ENCODE measurements at regions not wholly inside any gene's neighbourhood (a gene's known extent, or its start where the extent isn't known, plus 50 kb on each side); places are given as distances from the start of the nearest gene placed in this dataset.
A peak's percentile ranks its signal among the peaks of the same experiment; 100 is the strongest.

DNA sequence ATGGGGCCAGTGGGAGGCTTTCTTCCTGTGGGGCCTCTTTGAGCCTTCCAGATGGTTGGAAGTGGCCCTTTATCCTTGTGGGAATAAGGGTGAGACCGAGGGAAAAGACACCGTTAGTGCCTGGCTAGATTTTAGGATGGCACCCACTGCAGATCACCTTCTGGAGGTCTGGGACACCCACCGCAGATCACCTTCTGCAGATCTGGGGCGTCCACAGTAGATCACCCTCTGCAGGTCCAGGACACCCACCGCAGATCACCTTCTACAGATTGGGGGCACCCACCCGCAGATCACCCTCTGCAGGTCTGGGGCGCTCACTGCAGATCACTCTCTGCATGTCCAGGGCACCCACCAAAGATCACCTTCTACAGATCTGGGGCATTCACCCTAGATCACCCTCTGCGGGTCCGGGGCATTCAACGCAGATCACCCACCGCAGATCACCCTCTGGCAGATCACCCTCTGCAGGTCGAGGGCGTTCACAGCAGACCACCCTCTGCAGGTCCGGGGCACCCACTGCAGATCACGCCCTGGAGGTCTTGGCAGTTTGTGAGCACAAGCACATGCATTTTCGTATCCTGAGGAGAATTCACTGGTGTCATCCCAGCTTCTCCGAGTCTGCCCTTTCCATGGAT is 153.4 kb upstream of the TSHZ3 start:
- TF ChIP-seq RAD21 (IDR thresholded peaks at IDR 0.05 in 1 of 2, conservative IDR thresholded peaks at IDR 0.05 in 1 of 2; ENCODE audit: low read depth in 2 of 2, low read length in 2 of 2) (no peak), EZH2 (IDR thresholded peaks at IDR 0.05; ENCODE audit: low read depth, low read length, severe bottlenecking) (no peak), SIX5 (IDR thresholded peaks at IDR 0.05; ENCODE audit: low read depth, low read length) (no peak), KDM4A (IDR thresholded peaks at IDR 0.05; ENCODE audit: low read depth, low read length, severe bottlenecking) (no peak), POLR2A (IDR thresholded peaks at IDR 0.05; ENCODE audit: control extremely low read depth in 1 of 2, low read depth in 2 of 2, low read length in 2 of 2) (no peak)
- TF ChIP-seq, protein P1, sequence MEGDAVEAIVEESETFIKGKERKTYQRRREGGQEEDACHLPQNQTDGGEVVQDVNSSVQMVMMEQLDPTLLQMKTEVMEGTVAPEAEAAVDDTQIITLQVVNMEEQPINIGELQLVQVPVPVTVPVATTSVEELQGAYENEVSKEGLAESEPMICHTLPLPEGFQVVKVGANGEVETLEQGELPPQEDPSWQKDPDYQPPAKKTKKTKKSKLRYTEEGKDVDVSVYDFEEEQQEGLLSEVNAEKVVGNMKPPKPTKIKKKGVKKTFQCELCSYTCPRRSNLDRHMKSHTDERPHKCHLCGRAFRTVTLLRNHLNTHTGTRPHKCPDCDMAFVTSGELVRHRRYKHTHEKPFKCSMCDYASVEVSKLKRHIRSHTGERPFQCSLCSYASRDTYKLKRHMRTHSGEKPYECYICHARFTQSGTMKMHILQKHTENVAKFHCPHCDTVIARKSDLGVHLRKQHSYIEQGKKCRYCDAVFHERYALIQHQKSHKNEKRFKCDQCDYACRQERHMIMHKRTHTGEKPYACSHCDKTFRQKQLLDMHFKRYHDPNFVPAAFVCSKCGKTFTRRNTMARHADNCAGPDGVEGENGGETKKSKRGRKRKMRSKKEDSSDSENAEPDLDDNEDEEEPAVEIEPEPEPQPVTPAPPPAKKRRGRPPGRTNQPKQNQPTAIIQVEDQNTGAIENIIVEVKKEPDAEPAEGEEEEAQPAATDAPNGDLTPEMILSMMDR (IDR thresholded peaks at IDR 0.05; ENCODE audit: control extremely low read depth in 1 of 3, insufficient read depth in 1 of 3, low read depth in 1 of 3, low read length in 3 of 3): peak in 1 of 3 experiments; percentile 1; a peak in 1 of 4 replicates
- no peak overlapping the region for H3K14ac ChIP-seq (ENCODE audit: insufficient read length)
- no peak overlapping the region for H3K9ac ChIP-seq (replicated peaks in 1 of 4; ENCODE audit: extremely low read depth in 1 of 4, low read depth in 3 of 4, low read length in 3 of 4)
- H4K20me1 ChIP-seq (replicated peaks in 1 of 2; ENCODE audit: control insufficient read depth in 1 of 2, insufficient read depth in 2 of 2, low read length in 2 of 2): no peaks in the 10 kb centered on the region
- no peak overlapping the region for H3K56ac ChIP-seq (replicated peaks; ENCODE audit: insufficient read length, low read depth, low read length)
- no peak overlapping the region for H4K8ac ChIP-seq (ENCODE audit: extremely low read depth, insufficient read depth, low read length)
- H3K27ac ChIP-seq (ENCODE audit: low read depth, low read length): no peak overlapping the region
- no peak overlapping the region for H3K18ac ChIP-seq (ENCODE audit: extremely low read depth, low read length)
- H2BK120ac ChIP-seq (replicated peaks; ENCODE audit: low read depth, low read length): no peak overlapping the region
- WGBS, 2 experiments (ENCODE audit: extremely low coverage in 1 of 2, insufficient coverage in 1 of 2, insufficient read length in 1 of 2, insufficient replicate concordance in 2 of 2, low coverage in 1 of 2, low lambda C conversion rate in 2 of 2, missing lambda C conversion rate in 1 of 2): 91% methylated on average over 17 of the region's 17 CpGs; no CpG with 5 or more reads in 1 of the 2 experiments
- no peak overlapping the region for H2BK15ac ChIP-seq (ENCODE audit: low read length)
- H3K23me2 ChIP-seq (ENCODE audit: low read depth, low read length): no peaks in the 10 kb centered on the region
- no peaks in the 10 kb centered on the region for H3K9me3 ChIP-seq (ENCODE audit: insufficient read depth in 2 of 2, low read depth in 1 of 2, low read length in 1 of 2)
- H3K27me3 ChIP-seq (replicated peaks in 1 of 4; ENCODE audit: control insufficient read depth in 3 of 4, extremely low read depth in 1 of 4, insufficient read depth in 3 of 4, low read length in 3 of 4): no peaks in the 10 kb centered on the region
- H3K23ac ChIP-seq (ENCODE audit: insufficient read length): no peak overlapping the region
- H2BK5ac ChIP-seq (ENCODE audit: low read depth, low read length): no peak overlapping the region; the same call in 1 of the 2 replicates
- H2BK20ac ChIP-seq (ENCODE audit: low read length): no peak overlapping the region
- H3K36me3 ChIP-seq (ENCODE audit: control insufficient read depth in 2 of 4, insufficient read depth in 4 of 4, low read length in 3 of 4): no peaks in the 10 kb centered on the region
- no peak overlapping the region for H2AK5ac ChIP-seq (ENCODE audit: low read depth, low read length)
- H2BK12ac ChIP-seq (ENCODE audit: low read depth, low read length): no peak overlapping the region
- POLR2A ChIA-PET (ENCODE audit: partially characterized antibody): no interaction called here
- no peak overlapping the region for H2AFZ ChIP-seq (ENCODE audit: low read length)
- no peak overlapping the region for H3K4me3 ChIP-seq (ENCODE audit: extremely low read depth in 1 of 4, insufficient read depth in 2 of 4, low read depth in 3 of 4, low read length in 4 of 4)
- no peak overlapping the region for H3K4me2 ChIP-seq (ENCODE audit: insufficient read depth in 1 of 2, low read depth in 2 of 2, low read length in 2 of 2)
- no peaks in the 10 kb centered on the region for H3K79me1 ChIP-seq (ENCODE audit: low read depth, low read length)
- no peaks in the 10 kb centered on the region for H3K79me2 ChIP-seq (ENCODE audit: control insufficient read depth in 1 of 2, insufficient read depth in 2 of 2, low read length in 2 of 2)
- no peaks in the 10 kb centered on the region; a peak in 1 of 7 replicates for H3K4me1 ChIP-seq (replicated peaks in 1 of 4; ENCODE audit: control insufficient read depth in 3 of 4, insufficient read depth in 4 of 4, low read length in 3 of 4)
- no peak overlapping the region for H4K91ac ChIP-seq (replicated peaks; ENCODE audit: insufficient read length, low read length)
- CTCF ChIA-PET (ENCODE audit: partially characterized antibody): interaction anchor here (1.5 kb wide), 1 partner anchor 8 kb away, joined by 3 read pairs; no protein-coding TSS in a partner anchor
- FAIRE-seq: no peak
- H3K4ac ChIP-seq (replicated peaks; ENCODE audit: insufficient read length, low read depth, low read length): no peak overlapping the region
- peak in 1 of 2 experiments; percentile 22 for DNase-seq (ENCODE audit: low read depth in 1 of 2, low spot score in 2 of 2)
- H4K5ac ChIP-seq (ENCODE audit: insufficient read length, low read depth, low read length): no peak overlapping the region
